GM18858 (cell line): ENCODE measurements at regions not wholly inside any gene's neighbourhood (a gene's known extent, or its start where the extent isn't known, plus 50 kb on each side); places are given as distances from the start of the nearest gene placed in this dataset.
"Not testable (repeated sequence)": the region's sequence is repeated elsewhere in the genome, so short reads cannot be mapped to it uniquely, and the experiment has no call there.

Source experiments
- ATAC-seq: cut with Tn5 transposase; IDR thresholded peaks from one replicate; pipeline ENCODE4 v1.9.1; 2021; ENCODE audit not compliant: unreplicated experiment

DNA sequence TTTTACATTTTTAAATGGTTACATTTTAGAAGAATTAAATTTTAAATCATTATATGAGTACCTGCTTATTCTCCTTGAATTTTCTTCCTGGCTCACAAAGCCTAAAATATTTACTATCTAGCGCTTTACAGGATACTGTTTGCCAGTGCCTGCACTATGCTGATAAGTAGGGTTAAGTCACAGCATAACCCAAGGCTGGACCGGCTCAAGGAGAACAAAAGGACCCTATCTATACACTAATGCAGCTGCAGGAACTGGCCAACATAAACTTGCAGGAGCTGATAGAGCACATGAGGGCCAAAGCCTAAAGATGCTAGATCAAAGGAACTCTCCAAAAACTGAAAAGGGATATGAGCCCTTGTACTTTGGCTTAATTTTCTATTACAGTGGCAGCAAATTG lies 1086.9 kb upstream of the TMPRSS15 start:
- no peak for ATAC-seq

DNA sequence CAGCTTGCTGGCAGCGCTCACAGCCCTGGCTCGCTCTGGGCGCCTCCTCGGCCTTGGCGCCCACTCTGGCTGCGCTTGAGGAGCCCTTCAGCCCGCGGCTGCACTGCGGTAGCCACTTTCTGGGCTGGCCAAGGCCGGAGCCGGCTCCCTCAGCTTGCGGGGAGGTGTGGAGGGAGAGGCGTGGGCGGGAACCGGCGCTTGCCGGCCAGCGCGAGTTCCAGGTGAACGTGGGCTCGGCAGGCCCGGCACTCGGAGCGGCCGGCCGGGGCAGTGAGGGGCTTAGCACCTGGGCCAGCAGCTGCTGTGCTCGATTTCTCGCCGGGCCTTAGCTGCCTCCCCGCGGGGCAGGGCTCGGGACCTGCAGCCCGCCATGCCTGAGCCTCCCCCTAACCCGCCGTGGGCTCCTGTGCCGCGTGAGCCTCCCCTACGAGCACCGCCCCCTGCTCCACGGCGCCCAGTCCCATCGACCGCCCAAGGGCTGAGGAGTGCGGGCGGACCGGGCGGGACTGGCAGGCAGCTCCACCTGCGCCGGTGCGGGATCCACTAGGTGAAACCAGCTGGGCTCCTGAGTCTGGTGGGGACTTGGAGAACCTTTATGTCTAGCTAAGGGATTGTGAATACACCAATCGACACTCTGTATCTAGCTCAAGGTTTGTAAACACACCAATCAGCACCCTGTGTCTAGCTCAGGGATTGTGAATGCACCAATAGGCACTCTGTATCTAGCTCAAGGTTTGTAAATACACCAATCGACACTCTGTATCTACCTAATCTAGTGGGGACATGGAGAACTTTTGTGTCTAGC lies 1090.1 kb upstream of the TMPRSS15 start:
- not testable (repeated sequence) for ATAC-seq

DNA sequence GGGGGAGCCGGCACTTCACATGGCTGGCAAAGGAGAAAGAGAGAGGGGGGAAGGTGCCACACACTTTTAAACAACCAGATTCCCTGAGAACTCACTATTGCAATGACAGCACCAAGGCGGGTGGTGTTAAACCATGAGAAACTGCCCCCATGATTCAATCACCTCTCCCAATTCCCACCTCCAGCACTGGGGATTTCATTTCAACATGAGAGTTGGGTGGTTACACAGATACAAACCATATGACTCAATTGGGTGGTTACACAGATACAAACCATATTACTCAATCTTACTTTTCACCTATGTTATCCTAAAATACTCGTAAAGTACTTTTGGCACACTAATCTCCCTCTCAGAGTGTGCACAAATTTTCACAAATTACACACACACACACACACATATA lies 1097.5 kb upstream of the TMPRSS15 start:
- ATAC-seq: no peak

DNA sequence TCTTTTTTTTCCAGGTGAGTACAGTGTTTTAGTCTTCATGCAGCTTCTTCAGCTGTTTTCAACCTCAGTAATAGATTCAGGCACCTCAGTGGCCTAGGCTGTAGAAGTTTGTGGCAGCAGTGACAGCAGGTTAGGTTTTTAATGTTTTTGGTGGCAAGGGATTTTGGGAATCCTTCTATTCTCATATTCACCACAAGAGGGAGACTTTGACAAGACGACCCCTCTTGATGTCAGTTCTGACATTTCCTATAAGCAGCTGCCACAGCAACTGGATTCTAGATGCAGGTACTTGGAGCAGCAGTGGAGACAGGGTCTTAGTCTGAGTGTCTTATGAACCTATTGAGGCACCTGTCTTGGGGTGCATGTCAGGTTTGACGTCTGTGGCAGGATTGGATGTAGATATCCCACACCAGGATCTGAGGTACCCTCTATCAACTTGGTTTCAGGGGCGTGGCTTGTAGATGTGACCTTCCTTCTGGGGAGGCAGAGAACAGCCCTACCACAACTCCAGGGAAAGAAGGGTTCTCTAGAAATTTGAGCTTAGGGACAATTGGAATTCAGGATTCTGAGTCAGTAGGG lies 1104.2 kb upstream of the TMPRSS15 start:
- ATAC-seq: no peak

DNA sequence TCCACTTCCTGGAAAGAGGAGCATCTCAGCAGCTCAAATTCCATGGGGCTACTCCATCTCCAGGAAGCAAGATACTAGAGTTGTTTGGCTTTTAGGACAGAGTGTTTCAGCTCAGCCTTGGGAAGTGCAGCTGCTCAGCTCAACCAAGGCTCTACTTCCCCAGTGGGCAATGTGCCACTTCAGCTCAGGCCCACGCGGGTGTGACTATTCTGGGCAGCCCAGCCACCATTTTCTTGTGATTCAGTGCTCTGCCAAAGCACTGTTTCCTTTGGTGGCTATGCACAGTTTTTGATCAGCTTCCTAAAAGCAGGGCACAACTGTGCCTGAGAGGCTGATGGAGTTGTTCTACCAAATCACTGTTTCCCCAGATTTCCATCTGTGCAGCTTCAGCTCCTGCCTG lies 1104.9 kb upstream of the TMPRSS15 start:
- no peak for ATAC-seq

DNA sequence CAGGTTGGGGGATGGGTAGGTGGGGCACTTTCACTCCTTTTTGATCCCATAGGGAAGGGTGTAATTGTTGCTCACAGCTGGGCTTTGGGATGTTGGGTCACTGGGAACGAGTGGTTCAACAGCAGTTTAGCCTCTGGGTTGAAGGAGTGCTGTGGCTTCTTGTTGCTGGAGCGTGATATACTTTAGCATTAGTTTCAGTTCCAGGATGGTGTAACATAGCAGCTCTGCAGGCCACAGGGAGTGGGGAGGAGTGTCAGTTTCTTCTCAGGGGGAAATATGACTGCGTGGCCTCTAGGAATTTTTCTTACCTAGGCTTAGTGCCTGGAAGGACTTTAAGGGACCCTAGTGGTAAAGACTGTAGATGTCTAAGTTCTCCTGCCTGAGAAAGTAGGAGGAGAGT lies 1105.3 kb upstream of the TMPRSS15 start:
- ATAC-seq: no peak

DNA sequence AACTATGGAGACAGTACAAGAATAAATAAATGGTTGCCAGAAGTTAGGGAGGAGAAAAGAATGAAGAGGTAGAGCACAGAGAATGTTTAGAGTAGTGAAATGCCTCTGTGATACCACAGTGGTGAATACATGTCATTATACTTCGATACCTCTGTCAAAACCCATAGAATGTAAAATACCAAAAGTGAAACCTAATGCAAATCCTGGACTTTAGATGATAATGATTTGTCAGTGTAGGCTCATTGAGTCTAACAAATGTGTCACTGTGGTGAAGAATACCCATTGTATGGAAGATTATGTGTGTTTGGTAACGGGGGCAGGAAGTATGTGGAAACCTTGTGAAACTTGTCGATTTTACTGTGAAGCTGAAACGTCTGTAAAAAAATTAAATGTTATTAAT lies 1106.5 kb upstream of the TMPRSS15 start:
- ATAC-seq: no peak

DNA sequence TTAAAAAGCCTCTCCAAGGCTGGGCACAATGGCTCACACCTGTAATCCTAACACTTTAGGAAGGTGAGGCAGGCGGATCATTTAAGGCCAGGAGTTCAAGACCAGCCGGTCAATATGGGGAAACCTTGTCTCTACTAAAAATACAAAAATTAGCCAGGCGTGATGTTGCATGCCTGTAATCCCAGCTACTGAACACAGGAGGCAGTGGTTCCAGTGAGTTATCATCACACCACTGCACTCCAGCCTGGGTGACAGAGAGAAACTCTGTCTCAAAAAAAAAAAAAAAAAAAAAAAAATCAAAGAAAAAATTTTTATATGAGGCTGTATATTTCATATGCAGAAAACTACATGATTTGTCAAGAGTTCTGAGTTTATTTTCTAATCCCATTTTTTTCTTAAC lies 1107.1 kb upstream of the TMPRSS15 start:
- no peak for ATAC-seq

DNA sequence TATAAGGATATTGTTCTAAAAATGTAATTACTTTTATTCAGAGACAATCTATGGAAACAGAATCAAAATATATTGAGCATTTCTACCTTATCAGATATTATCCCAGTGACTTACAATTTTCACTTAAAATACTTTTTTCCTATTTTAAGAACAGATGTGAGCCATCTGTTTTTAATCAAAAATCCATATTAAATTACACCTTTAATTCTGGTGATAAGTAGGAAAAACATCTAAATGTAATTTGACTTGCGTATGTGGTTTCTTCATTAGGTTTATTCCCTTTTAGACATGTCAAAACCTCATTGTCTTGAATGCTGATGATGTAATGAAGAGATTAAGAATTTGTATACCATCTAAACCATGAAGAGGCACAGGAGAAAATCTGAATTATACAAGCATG lies 1118.8 kb upstream of the TMPRSS15 start:
- no peak for ATAC-seq

DNA sequence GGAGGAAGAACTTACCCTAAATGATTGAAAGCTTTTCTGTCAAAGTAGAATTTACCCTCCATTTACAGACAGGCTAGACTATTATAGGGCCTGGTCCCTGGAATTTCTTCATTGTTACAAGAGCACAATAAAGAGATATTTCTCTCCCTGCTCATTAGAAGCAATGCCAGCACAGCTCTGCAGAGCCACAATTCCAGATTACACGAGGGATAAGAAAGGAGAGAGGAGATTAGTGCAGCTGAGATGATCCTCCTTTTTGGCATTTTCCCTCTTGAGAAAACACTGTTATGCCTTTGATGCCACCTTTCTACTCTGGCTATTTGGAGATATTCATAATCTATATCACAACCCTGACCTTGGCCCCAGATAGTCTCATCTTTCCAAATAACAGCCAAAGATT lies 1119.5 kb upstream of the TMPRSS15 start:
- ATAC-seq: no peak

DNA sequence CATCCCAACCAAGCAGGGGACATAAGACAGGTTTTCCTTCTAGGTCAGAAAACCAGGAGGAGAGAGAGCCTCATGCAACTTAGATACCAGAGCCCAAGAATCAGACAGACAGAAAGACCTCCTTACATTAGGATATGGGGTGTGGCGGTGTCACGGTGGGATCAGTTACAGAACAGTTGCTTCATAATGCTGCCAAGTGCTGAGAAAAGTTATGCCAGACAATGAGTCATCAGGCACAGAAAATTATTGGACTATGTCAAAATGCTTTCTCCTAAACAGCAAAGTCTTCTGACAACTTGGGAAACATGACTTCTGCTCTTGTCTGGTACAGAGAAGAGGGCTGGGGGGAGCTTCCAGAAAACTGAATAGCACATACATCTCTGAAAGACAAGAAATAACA lies 1120.2 kb upstream of the TMPRSS15 start:
- ATAC-seq: no peak

DNA sequence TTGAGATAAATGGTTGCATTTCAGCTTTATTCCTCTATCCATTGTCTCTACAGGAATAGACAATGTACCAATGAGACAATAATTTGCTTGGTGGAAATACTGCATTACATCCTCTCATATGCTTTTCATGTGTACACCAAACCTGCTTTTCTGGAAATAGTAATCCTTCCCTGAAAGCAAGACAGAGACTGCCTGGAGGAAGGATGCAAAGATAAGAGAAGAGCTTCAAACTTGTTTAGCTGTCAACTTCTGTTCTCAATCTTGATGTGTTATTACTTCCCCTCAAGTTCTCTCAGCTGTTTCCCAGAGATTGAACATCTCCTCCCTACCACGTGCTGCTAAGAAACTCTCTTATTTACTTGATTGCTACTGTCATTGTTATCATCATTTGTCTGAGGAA lies 1125.4 kb upstream of the TMPRSS15 start:
- ATAC-seq: no peak

DNA sequence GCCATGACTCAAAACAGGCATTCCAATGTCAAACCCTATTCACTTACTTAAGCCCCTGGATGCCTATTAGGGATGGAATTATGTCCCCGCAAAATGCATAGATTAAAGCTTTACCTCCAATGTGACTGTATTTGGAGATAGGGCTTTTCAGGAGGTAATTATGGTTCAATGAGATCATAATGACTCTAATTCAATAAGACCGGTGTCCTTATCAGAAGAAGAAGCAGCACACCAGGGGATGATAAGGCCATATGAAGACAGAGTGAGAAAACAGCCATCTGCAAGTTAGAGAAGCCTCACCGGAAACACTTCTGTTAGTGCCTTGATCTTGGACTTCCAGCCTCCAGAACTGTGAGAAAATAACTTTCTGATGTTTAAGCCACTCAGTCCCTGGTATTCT lies 1131.8 kb upstream of the TMPRSS15 start:
- ATAC-seq: no peak

DNA sequence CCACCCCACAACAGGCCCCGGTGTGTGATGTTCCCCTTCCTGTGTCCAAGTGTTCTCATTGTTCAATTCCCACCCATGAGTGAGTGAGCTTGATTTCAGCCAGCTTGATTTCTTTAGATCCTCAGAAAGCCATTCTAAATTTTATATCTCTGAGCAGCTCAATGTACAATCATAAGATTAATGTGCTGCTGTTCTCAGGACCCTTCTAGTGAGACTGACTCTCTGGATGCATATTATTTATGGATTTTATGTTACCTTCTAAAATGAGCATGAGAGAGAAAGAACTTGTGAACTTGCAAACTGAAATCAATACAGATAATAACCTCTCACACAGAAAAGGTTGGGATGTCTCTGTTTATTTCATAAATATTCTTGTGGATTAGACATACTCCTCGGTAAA lies 1133.5 kb upstream of the TMPRSS15 start:
- ATAC-seq: no peak

DNA sequence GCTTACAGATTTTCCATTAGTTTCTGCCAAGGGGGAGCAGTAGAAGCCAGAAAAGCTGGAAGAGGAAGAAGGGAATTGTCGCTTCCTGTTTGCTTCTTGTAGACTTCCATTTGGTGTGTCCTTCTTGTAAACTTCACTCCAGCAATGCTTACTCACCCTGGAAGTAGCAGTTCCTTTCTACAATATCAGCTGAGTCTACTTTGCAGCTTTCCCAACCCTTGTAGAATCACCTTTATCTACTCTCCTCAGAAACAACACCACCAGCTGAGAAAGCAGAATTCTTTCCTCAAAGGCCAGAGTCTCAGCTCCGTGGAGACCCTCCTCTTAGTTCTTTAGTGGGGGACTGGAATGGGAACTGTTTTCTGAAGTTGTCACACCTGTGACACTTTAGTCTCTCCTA lies 1136.7 kb upstream of the TMPRSS15 start:
- ATAC-seq: no peak

DNA sequence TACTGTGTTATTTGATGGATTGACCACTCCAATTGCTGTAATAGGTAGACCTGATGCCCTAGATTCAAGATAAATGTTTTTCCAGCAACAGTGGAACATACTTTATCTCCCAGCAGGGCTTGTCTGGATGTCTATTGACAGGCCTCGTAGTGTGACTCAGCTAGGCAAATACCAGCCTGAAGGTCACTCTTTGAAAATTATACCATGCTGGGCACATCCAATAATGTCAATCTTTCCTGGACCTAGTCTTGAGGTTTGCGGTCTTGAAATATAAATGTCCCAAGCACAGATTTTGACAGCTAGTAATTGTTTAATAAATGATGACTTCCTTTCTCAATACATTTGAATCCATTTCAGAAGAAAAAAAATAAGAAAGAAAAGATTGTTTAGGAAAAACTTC lies 1138.0 kb upstream of the TMPRSS15 start:
- ATAC-seq: no peak

DNA sequence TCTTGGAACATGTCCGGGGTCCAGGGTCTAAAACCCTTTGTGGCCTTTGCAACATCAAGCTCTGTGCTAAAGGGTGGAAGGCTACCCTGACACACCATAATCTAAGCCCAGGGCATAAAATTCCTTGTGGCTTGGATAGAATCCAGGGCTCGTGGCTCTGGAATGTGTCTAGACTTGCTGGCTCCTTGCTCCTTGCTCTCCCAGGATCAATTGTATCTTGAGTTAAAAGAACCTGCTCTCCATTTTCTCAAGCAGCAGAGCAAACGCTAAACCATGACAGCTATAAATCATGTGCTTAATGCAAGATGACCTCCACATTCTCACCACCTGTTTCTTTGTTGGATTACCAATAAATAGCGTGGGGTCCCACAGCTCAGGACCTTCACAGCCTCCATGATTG lies 1140.9 kb upstream of the TMPRSS15 start:
- ATAC-seq: not testable (repeated sequence)

DNA sequence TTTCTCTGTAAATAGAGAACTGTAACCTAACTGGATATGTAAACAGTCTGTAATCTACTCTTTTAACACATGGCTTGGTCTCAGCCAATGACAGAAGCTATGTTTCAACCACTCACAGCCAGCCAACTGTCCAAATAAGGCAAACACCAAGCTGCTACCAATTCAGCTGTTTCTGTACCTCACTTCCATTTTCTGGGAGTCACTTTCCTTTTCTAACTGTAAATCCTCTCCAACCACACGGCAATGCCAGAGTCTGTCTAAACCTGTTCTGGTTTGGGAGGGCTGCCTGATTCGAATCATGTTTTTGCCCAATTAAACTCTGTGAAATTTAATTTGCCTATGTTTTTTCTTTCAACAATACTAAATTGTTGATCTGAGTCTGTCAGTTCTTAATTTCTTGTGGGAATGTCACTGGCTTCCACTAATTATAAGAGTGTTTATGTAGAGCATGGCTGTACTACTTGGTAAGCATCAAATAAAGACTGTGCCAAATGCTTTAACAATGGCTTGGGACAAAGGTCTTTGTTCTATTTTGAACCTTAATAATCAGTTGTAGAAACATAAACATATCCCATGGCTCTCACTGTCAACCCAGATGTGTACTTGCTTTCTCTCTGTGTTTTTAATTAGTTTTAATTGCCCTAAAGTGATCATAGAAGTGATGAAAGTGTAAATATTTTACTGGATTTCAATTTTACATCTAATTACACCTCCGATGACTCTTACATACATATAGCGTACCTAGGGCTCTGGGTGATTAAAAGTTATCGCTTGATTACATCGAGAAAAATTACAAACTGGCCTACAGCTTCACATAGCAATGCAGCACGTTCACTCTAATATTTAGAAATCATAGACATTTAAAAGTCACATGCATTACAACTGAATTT lies 1144.6 kb upstream of the TMPRSS15 start:
- ATAC-seq: no peak

DNA sequence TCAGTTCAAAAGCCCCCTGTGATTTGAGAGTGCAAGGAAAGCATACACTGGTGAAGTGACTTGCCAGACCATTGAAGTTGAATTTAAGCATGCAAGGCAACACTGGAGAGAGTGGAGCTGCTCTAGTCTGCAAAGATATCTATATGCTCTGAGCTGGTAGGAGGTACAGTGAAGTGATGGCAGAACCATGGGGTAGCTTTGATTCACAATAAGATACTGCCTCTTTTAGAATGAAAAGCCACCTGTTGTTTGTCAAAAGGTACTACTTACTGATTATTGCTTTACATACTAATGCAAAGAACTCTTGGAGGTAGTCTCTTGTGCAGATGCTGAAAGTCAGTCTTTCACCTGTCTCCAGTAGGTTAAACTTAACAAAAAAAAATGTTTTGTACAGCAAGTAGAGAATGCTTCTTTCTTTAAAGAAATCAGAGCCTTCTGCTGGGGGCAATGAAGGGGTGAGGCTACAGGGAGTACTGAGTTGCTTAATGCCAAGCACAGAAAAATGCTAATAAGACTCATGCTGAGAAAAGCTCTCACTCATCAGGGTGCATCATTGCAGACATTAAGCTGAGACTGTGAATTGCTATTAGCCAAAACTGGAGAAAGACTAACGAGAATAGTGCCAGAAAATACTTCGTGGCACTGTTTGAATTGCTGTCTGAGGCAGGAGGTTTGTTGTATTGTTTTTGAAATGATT lies 1150.5 kb upstream of the TMPRSS15 start:
- ATAC-seq: no peak

DNA sequence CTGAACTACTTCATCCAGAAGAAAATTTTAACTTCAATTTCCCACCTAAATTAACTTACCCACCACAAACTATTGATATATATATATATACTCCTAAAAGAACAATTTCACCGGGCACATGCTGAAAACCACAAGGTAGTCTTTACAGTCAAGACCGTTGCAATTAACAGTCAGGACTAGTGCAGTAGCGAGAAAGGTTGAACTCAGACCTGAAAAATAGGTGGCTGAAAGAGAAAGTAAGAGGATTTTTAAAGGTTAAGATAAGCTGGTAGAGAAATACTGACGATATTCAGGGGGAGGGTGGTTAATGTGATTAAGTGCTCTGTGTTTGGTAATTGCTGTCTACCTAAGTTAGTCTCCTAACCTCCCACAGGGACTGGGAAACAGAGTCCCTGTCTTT lies 1153.5 kb upstream of the TMPRSS15 start:
- no peak for ATAC-seq

DNA sequence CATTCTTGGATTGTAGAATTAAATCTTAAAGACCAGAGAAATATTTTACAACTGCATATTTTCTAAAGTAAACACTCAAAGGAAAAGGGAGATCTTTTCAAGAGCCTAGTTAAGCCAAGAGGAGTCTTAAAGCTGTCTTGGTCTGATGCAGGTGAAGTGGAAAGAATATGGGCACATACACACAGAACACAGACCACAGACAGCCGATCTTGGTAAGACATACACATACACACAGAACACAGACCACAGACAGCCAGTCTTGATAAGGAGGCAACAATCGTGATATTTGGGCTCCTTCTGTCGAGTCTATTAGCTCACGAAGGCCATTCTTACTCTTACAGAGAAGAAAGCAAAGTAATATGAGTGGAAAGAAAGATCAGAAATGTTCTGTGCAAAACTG lies 1153.9 kb upstream of the TMPRSS15 start:
- ATAC-seq: no peak
